ENCODE measurements at regions not wholly inside any gene's neighbourhood (a gene's known extent, or its start where the extent isn't known, plus 50 kb on each side); places are given as distances from the start of the nearest gene placed in this dataset.

GRCh38 chr10:31630861-31631567, 297.6 kb downstream of the ARHGAP12 start:
- Histone ChIP-seq H3K27ac (ENCODE audit: low read depth) (no peak overlapping the region), H3K36me3 (ENCODE audit: insufficient read depth) (no peaks in the 10 kb centered on the region; the same call in 1 of the 2 replicates), H4K20me1 (replicated peaks; ENCODE audit: insufficient read depth) (no peaks in the 10 kb centered on the region), H3K4me2 (no peak overlapping the region), H3K4me1 (ENCODE audit: insufficient read depth) (no peaks in the 10 kb centered on the region), H3F3A (replicated peaks; ENCODE audit: low read depth) (no peaks in the 10 kb centered on the region), H2AFZ (no peak overlapping the region), H3K4me3 (no peak overlapping the region), H3K9me2 (ENCODE audit: insufficient read depth) (peaks cover 9% of the 10 kb centered on the region; the same call in 1 of the 2 replicates), H3K27me3 (ENCODE audit: insufficient read depth) (no peaks in the 10 kb centered on the region), H3K79me2 (replicated peaks; ENCODE audit: insufficient read depth) (no peaks in the 10 kb centered on the region)
- Mint-ChIP-seq H3K4me1 (no peaks in the 10 kb centered on the region), H3K4me3 (no peak overlapping the region), H3K36me3 (ENCODE audit: low read depth) (peaks cover 11% of the 10 kb centered on the region; the same call in 2 of the 3 replicates), H3K27me3 (ENCODE audit: insufficient read depth, low read depth, poor library complexity) (no peaks in the 10 kb centered on the region), H3K27ac (no peak overlapping the region), H3K9me3 (peaks cover 32% of the 10 kb centered on the region)
- no peak for DNase-seq (ENCODE audit: low spot score)
- no peak for ATAC-seq
- TF ChIP-seq, protein P1, sequence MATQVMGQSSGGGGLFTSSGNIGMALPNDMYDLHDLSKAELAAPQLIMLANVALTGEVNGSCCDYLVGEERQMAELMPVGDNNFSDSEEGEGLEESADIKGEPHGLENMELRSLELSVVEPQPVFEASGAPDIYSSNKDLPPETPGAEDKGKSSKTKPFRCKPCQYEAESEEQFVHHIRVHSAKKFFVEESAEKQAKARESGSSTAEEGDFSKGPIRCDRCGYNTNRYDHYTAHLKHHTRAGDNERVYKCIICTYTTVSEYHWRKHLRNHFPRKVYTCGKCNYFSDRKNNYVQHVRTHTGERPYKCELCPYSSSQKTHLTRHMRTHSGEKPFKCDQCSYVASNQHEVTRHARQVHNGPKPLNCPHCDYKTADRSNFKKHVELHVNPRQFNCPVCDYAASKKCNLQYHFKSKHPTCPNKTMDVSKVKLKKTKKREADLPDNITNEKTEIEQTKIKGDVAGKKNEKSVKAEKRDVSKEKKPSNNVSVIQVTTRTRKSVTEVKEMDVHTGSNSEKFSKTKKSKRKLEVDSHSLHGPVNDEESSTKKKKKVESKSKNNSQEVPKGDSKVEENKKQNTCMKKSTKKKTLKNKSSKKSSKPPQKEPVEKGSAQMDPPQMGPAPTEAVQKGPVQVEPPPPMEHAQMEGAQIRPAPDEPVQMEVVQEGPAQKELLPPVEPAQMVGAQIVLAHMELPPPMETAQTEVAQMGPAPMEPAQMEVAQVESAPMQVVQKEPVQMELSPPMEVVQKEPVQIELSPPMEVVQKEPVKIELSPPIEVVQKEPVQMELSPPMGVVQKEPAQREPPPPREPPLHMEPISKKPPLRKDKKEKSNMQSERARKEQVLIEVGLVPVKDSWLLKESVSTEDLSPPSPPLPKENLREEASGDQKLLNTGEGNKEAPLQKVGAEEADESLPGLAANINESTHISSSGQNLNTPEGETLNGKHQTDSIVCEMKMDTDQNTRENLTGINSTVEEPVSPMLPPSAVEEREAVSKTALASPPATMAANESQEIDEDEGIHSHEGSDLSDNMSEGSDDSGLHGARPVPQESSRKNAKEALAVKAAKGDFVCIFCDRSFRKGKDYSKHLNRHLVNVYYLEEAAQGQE (IDR thresholded peaks at IDR 0.05; ENCODE audit: unreplicated experiment): no peak
- TF ChIP-seq EZH2 (IDR thresholded peaks at IDR 0.05; ENCODE audit: low read depth, unreplicated experiment) (no peak), ZNF114 (CRISPR knock-in tag; IDR thresholded peaks at IDR 0.05) (no peak), EZH2phosphoT487 (IDR thresholded peaks at IDR 0.05; ENCODE audit: unreplicated experiment) (no peak), ZNF462 (CRISPR knock-in tag; IDR thresholded peaks at IDR 0.05) (no peak), ETS1 (IDR thresholded peaks at IDR 0.05) (no peak)
- TF ChIP-seq, protein P2, sequence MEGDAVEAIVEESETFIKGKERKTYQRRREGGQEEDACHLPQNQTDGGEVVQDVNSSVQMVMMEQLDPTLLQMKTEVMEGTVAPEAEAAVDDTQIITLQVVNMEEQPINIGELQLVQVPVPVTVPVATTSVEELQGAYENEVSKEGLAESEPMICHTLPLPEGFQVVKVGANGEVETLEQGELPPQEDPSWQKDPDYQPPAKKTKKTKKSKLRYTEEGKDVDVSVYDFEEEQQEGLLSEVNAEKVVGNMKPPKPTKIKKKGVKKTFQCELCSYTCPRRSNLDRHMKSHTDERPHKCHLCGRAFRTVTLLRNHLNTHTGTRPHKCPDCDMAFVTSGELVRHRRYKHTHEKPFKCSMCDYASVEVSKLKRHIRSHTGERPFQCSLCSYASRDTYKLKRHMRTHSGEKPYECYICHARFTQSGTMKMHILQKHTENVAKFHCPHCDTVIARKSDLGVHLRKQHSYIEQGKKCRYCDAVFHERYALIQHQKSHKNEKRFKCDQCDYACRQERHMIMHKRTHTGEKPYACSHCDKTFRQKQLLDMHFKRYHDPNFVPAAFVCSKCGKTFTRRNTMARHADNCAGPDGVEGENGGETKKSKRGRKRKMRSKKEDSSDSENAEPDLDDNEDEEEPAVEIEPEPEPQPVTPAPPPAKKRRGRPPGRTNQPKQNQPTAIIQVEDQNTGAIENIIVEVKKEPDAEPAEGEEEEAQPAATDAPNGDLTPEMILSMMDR (conservative IDR thresholded peaks at IDR 0.05; ENCODE audit: low read depth in 2 of 2): no peak

Measured in GM23338 (cell line).